ENCODE measurements at regions not wholly inside any gene's neighbourhood (a gene's known extent, or its start where the extent isn't known, plus 50 kb on each side); places are given as distances from the start of the nearest gene placed in this dataset.

DNA sequence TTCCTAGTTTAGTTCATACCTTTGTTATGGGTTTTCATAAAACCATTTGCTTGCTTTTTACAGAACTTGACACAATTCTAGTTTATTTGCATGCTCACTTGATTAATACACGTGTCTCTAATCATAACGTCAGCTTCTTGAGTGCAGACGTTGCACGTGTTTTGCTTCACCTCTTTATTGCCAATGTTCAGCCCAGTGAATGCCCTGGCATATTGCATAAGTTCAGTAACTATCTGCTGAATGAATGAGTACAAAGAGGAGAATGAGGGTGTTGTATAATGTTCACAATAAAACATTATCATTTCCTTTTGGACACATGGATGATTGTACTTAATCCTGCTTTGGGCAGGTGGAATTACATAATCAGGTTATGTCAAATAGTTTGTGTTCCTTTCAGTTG lies 519.8 kb downstream of the HS3ST4 start:
- Mint-ChIP-seq H3K4me1 (peaks cover 40% of the 10 kb centered on the region), H3K36me3 (peaks cover 11% of the 10 kb centered on the region), H3K4me3 (no peak overlapping the region), H3K9me3 (peaks cover 24% of the 10 kb centered on the region), H3K27ac (no peak overlapping the region), H3K27me3 (ENCODE audit: low read depth) (no peaks in the 10 kb centered on the region; the same call in 1 of the 2 replicates)
- no peak for DNase-seq (ENCODE audit: low spot score)
- TF ChIP-seq ERG (CRISPR knock-in tag; IDR thresholded peaks at IDR 0.05) (no peak), HMGA2 (CRISPR knock-in tag; IDR thresholded peaks at IDR 0.05) (no peak), ZNF423 (CRISPR knock-in tag; IDR thresholded peaks at IDR 0.05) (no peak), GRHL2 (CRISPR knock-in tag; IDR thresholded peaks at IDR 0.05; ENCODE audit: insufficient replicate concordance, severe bottlenecking) (no peak), ESRRA (CRISPR knock-in tag; IDR thresholded peaks at IDR 0.05; ENCODE audit: borderline replicate concordance) (no peak), JAZF1 (CRISPR knock-in tag; IDR thresholded peaks at IDR 0.05) (no peak), FOXP1 (CRISPR knock-in tag; IDR thresholded peaks at IDR 0.05; ENCODE audit: borderline replicate concordance) (no peak), E2F1 (CRISPR knock-in tag; IDR thresholded peaks at IDR 0.05) (no peak), NR3C1 (CRISPR knock-in tag; conservative IDR thresholded peaks at IDR 0.05; ENCODE audit: low read depth) (no peak), KAT7 (CRISPR knock-in tag; IDR thresholded peaks at IDR 0.05; ENCODE audit: borderline replicate concordance) (no peak), PRRX2 (CRISPR knock-in tag; IDR thresholded peaks at IDR 0.05) (no peak)
- TF ChIP-seq, protein P1, sequence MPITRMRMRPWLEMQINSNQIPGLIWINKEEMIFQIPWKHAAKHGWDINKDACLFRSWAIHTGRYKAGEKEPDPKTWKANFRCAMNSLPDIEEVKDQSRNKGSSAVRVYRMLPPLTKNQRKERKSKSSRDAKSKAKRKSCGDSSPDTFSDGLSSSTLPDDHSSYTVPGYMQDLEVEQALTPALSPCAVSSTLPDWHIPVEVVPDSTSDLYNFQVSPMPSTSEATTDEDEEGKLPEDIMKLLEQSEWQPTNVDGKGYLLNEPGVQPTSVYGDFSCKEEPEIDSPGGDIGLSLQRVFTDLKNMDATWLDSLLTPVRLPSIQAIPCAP (CRISPR knock-in tag; IDR thresholded peaks at IDR 0.05) = no peak
- TF ChIP-seq, protein P2, sequence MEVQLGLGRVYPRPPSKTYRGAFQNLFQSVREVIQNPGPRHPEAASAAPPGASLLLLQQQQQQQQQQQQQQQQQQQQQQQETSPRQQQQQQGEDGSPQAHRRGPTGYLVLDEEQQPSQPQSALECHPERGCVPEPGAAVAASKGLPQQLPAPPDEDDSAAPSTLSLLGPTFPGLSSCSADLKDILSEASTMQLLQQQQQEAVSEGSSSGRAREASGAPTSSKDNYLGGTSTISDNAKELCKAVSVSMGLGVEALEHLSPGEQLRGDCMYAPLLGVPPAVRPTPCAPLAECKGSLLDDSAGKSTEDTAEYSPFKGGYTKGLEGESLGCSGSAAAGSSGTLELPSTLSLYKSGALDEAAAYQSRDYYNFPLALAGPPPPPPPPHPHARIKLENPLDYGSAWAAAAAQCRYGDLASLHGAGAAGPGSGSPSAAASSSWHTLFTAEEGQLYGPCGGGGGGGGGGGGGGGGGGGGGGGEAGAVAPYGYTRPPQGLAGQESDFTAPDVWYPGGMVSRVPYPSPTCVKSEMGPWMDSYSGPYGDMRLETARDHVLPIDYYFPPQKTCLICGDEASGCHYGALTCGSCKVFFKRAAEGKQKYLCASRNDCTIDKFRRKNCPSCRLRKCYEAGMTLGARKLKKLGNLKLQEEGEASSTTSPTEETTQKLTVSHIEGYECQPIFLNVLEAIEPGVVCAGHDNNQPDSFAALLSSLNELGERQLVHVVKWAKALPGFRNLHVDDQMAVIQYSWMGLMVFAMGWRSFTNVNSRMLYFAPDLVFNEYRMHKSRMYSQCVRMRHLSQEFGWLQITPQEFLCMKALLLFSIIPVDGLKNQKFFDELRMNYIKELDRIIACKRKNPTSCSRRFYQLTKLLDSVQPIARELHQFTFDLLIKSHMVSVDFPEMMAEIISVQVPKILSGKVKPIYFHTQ (CRISPR knock-in tag; IDR thresholded peaks at IDR 0.05) = no peak
- TF ChIP-seq, protein P3, sequence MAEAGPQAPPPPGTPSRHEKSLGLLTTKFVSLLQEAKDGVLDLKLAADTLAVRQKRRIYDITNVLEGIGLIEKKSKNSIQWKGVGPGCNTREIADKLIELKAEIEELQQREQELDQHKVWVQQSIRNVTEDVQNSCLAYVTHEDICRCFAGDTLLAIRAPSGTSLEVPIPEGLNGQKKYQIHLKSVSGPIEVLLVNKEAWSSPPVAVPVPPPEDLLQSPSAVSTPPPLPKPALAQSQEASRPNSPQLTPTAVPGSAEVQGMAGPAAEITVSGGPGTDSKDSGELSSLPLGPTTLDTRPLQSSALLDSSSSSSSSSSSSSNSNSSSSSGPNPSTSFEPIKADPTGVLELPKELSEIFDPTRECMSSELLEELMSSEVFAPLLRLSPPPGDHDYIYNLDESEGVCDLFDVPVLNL (CRISPR knock-in tag; IDR thresholded peaks at IDR 0.05; ENCODE audit: borderline replicate concordance, low read depth) = no peak
- TF ChIP-seq, protein P4, sequence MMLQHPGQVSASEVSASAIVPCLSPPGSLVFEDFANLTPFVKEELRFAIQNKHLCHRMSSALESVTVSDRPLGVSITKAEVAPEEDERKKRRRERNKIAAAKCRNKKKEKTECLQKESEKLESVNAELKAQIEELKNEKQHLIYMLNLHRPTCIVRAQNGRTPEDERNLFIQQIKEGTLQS (CRISPR knock-in tag; conservative IDR thresholded peaks at IDR 0.05) = no peak
- TF ChIP-seq, protein P5, sequence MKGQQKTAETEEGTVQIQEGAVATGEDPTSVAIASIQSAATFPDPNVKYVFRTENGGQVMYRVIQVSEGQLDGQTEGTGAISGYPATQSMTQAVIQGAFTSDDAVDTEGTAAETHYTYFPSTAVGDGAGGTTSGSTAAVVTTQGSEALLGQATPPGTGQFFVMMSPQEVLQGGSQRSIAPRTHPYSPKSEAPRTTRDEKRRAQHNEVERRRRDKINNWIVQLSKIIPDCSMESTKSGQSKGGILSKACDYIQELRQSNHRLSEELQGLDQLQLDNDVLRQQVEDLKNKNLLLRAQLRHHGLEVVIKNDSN (CRISPR knock-in tag; IDR thresholded peaks at IDR 0.05) = no peak
- ATAC-seq = no peak
- ChIA-PET POLR2A (no interaction called here), CTCF (no interaction called here)

DNA sequence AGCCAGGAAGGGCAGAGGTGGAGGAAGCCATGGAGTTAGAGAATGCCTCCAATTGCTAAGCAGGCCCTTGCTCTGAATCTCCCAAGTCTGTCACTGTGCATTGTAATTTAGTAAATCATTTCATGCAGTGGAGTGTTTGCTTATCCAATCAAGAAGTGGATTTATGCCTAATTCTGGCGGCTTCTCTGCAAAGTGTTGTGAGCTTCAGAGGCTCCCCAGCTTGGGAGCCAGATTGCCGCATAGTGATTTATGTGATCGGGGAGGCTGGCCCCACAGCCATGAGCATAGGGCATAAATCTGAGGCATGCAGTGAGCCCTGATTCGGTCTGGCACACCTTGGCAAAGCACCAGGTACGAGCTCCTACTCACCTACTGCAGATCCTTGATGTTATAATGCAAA lies 520.8 kb downstream of the HS3ST4 start:
- H3K27me3 Mint-ChIP-seq (ENCODE audit: low read depth) = no peaks in the 10 kb centered on the region; the same call in 1 of the 2 replicates
- CTCF ChIA-PET = no interaction called here
- H3K27ac Mint-ChIP-seq = no peak overlapping the region
- ATAC-seq (no peak), DNase-seq (ENCODE audit: low spot score) (no peak)
- peaks cover 43% of the 10 kb centered on the region for H3K4me1 Mint-ChIP-seq
- peaks cover 11% of the 10 kb centered on the region for H3K36me3 Mint-ChIP-seq
- no peak overlapping the region for H3K4me3 Mint-ChIP-seq
- H3K9me3 Mint-ChIP-seq = peaks cover 21% of the 10 kb centered on the region
- POLR2A ChIA-PET = no interaction called here
- TF ChIP-seq, protein P6, sequence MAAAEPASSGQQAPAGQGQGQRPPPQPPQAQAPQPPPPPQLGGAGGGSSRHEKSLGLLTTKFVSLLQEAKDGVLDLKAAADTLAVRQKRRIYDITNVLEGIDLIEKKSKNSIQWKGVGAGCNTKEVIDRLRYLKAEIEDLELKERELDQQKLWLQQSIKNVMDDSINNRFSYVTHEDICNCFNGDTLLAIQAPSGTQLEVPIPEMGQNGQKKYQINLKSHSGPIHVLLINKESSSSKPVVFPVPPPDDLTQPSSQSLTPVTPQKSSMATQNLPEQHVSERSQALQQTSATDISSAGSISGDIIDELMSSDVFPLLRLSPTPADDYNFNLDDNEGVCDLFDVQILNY (CRISPR knock-in tag; IDR thresholded peaks at IDR 0.05) = no peak
- TF ChIP-seq, protein P7, sequence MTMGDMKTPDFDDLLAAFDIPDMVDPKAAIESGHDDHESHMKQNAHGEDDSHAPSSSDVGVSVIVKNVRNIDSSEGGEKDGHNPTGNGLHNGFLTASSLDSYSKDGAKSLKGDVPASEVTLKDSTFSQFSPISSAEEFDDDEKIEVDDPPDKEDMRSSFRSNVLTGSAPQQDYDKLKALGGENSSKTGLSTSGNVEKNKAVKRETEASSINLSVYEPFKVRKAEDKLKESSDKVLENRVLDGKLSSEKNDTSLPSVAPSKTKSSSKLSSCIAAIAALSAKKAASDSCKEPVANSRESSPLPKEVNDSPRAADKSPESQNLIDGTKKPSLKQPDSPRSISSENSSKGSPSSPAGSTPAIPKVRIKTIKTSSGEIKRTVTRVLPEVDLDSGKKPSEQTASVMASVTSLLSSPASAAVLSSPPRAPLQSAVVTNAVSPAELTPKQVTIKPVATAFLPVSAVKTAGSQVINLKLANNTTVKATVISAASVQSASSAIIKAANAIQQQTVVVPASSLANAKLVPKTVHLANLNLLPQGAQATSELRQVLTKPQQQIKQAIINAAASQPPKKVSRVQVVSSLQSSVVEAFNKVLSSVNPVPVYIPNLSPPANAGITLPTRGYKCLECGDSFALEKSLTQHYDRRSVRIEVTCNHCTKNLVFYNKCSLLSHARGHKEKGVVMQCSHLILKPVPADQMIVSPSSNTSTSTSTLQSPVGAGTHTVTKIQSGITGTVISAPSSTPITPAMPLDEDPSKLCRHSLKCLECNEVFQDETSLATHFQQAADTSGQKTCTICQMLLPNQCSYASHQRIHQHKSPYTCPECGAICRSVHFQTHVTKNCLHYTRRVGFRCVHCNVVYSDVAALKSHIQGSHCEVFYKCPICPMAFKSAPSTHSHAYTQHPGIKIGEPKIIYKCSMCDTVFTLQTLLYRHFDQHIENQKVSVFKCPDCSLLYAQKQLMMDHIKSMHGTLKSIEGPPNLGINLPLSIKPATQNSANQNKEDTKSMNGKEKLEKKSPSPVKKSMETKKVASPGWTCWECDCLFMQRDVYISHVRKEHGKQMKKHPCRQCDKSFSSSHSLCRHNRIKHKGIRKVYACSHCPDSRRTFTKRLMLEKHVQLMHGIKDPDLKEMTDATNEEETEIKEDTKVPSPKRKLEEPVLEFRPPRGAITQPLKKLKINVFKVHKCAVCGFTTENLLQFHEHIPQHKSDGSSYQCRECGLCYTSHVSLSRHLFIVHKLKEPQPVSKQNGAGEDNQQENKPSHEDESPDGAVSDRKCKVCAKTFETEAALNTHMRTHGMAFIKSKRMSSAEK (CRISPR knock-in tag; IDR thresholded peaks at IDR 0.05; ENCODE audit: borderline replicate concordance) = no peak
- TF ChIP-seq, protein P2 (CRISPR knock-in tag; IDR thresholded peaks at IDR 0.05) = no peak
